ENCODE measurements at regions not wholly inside any gene's neighbourhood (a gene's known extent, or its start where the extent isn't known, plus 50 kb on each side); places are given as distances from the start of the nearest gene placed in this dataset.
"Not testable (repeated sequence)": the region's sequence is repeated elsewhere in the genome, so short reads cannot be mapped to it uniquely, and the experiment has no call there.

- DNase-seq = no peak
Measured at GRCh38 chr5:142402752-142403318, 78.0 kb upstream of the SPRY4 start.

DNA sequence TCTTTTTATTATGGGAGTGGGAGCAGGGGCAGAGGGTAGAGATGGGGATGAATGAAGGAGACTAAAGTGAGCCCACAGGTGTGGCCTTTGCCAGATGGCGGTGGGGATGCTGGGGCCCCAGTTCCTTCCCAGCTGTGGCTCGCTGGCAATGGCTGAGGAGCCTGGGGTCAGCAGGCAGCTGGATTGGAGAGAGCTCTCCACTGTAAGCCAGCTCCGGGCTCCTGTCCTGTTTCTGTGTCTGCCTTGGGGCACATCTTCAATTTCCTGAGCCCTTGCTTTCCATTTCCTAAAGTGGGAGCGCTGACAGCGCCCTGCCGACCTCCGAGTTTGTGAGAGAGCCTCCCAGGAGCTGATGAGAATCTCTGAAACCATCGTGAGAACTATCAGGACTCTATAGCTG lies 75.6 kb upstream of the SPRY4 start:
- DNase-seq = no peak

- no peak for DNase-seq
Measured at GRCh38 chr5:142399891-142400290, 75.1 kb upstream of the SPRY4 start.

DNA sequence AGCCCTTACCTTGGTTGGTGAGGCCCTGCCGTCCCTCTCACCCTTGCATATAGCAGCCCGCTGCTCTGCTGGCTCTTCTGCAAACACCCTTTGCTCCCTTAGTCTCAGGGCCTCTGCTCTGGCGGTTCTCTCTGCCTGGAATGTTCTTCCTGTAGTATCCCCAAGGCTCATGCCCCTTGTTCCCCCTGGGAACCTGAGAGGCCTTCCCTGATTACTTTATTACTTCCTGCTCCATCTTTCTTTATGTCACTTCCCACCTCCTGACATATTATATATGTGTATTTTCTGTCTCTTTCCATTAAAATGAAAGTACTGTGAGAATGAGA lies 73.9 kb upstream of the SPRY4 start:
- no peak for DNase-seq

- DNase-seq = not testable (repeated sequence)
Measured at GRCh38 chr5:142398011-142398729, 73.3 kb upstream of the SPRY4 start.

- DNase-seq = no peak
Measured at GRCh38 chr5:142397178-142397577, 72.4 kb upstream of the SPRY4 start.

- no peak for DNase-seq
Measured at GRCh38 chr5:142396436-142397038, 71.7 kb upstream of the SPRY4 start.

- no peak for DNase-seq
Measured at GRCh38 chr5:142395334-142395733, 70.5 kb upstream of the SPRY4 start.

GRCh38 chr5:142391058-142391845 lies 66.4 kb upstream of the SPRY4 start:
- DNase-seq = no peak

DNA sequence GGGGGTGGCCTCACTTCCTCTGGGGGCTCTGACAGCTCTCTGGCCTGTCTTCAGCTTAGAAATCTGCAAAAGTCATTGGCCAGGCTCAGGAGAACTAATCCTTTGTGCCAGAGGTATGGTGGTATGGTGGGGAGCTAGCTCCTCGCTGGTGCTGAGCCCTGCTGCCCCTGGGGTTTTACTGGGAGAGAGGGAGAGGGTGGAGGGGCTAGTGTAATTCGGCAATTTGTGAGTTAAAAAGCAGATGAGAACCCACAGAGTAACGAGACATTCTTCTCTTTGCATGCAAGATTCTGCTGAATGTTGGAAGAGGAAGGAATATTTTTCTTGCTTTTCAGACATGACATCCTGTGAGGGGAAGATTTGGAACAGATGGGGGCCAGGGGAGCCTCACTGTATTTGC lies 65.5 kb upstream of the SPRY4 start:
- DNase-seq = no peak

DNA sequence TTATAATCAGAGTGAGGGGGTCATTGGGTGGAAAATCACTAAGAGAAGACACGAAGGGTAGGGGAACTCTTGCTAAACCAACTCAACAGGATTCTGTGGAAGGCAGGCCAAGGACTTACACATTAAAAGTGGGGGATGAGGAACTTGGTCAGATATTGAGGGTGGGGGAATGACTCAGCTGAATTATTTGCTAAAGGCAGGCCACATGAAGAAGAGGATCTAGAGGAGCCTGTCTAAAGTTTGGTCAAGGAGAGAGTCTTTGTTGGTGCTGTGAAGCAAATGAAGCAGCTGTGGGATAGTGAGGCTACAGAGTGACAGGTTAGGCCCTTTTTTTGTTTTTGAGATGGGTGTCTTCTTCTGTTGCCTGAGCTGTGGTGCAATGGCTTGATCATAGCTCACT lies 63.9 kb upstream of the SPRY4 start:
- no peak for DNase-seq

- DNase-seq = no peak
Measured at GRCh38 chr5:142387024-142387682, 62.3 kb upstream of the SPRY4 start.

DNA sequence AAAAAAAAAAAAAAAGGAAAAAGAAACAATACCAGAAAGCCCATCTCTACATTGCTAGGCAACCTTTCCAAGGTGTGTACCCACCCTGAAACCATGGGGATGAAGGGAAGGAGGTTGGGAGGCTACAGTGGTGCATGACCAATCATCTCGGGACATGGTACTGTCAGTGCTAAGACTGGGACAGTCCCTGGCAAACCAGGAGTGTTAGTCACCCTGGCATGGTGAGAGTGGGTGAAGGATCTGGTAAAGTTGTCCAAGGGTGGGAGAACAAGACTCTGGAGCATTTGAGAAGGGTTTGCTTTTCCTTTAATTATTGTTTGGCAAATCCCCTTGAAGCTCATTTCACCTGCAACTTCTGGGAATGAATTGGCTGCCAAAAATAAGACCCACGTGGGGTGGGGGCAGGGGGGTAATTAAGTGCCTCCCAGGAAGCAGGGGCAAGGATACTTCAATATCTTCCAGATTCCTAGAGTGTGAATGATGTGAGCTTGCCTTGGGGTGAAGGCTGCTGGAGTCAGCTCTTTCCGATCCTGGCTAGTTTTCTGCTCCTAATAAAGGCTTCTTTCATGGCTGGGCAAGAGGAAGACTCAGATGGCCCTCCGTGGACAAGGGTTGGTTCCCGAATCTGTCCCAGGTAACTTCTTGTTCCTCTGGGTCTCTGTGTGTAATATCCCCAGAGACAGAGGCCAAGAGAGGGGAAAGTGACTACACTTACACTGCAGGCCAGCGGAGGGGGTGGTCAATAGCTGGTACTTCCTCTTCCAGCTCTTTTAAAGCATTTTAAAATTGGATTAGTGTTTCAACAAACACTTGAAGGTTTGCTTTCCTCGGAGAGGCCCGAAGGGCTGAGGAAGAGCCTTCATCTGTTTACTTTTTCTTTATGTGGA lies 61.6 kb upstream of the SPRY4 start:
- DNase-seq = no peak

DNA sequence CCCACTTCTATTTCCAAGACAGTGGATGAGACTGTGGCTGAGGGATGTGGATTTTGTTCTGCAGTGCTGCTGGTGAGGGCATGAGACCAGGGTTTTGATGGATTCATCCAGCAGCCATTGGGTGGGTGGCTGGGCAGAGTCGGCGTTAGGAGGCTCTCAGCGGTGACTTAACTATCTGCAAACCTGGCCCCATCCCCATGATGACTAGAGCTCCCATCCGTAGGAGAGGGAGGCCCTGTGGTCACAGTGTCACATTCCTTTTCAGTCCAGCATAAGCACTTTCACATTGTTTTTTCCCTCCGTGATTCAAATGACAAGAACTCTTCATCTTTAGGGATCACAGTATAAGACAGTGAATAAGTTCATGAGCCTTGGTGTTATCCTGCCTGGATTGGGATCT lies 60.4 kb upstream of the SPRY4 start:
- DNase-seq = no peak

DNA sequence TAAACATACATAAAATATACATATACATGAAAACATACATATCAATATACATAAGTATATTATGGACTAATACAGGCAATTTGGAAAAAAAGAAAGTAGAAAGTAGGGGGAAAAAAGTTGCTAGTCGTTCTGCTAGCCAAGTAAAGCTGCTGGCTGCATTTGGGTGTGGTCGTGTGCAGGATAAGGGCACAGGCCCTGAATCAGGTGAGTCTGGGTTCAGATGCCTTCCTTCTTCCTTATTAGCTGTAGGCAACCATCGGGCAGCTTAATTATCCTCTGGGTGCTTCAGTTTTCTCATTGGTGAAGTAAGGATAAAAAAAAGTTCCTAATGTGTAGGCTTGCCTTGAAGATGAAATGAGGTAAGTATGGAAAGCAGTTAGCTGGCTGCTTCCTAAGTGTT lies 59.2 kb upstream of the SPRY4 start:
- no peak for DNase-seq

DNA sequence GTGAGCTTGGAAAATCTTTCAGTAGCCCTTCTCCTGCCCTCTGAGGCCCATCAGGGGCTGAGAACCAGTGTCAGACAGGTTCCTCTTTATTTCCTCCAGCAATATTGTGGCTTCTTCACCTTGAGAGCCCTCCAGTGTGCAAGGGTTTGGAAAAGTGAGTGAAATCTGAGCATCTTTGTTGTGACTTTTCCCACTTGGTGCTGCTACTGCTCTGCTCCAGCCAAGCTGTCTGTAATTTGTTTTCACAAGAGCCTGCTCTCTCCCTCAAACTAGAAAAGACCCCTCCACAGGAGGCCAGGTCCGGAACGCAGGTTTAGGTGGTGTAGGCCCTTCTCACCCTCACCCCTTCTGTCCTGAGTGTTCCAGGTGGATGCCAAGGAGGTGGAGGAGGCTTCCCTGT lies 57.4 kb upstream of the SPRY4 start:
- DNase-seq = no peak

- DNase-seq = no peak
Measured at GRCh38 chr5:142378737-142379634, 54.2 kb upstream of the SPRY4 start.

- DNase-seq = no peak
Measured at GRCh38 chr5:142375944-142376411, 51.2 kb upstream of the SPRY4 start.

Data from activated CD4-positive, alpha-beta T cell treated with anti-CD3 and anti-CD28 coated beads, Interleukin-2, amount 50 U/mL, for 16 hours (primary cell).